ENCODE measurements at regions not wholly inside any gene's neighbourhood (a gene's known extent, or its start where the extent isn't known, plus 50 kb on each side); places are given as distances from the start of the nearest gene placed in this dataset.

- Histone ChIP-seq H4K20me1 (replicated peaks in 1 of 2; ENCODE audit: control insufficient read depth in 1 of 2, insufficient read depth in 2 of 2, low read length in 2 of 2) (no peaks in the 10 kb centered on the region), H4K8ac (ENCODE audit: extremely low read depth, insufficient read depth, low read length) (no peak overlapping the region), H2BK120ac (replicated peaks; ENCODE audit: low read depth, low read length) (no peak overlapping the region), H2BK20ac (ENCODE audit: low read length) (no peak overlapping the region), H2BK5ac (ENCODE audit: low read depth, low read length) (no peak overlapping the region), H2BK15ac (ENCODE audit: low read length) (no peak overlapping the region), H3K4me1 (replicated peaks in 1 of 4; ENCODE audit: control insufficient read depth in 3 of 4, insufficient read depth in 4 of 4, low read length in 3 of 4) (no peaks in the 10 kb centered on the region), H3K4me3 (ENCODE audit: extremely low read depth in 1 of 4, insufficient read depth in 2 of 4, low read depth in 3 of 4, low read length in 4 of 4) (no peak overlapping the region), H3K18ac (ENCODE audit: extremely low read depth, low read length) (no peak overlapping the region), H3K27me3 (replicated peaks in 1 of 4; ENCODE audit: control insufficient read depth in 3 of 4, extremely low read depth in 1 of 4, insufficient read depth in 3 of 4, low read length in 3 of 4) (no peaks in the 10 kb centered on the region), H3K23me2 (ENCODE audit: low read depth, low read length) (no peaks in the 10 kb centered on the region), H3K36me3 (ENCODE audit: control insufficient read depth in 2 of 4, insufficient read depth in 4 of 4, low read length in 3 of 4) (no peaks in the 10 kb centered on the region), H3K23ac (ENCODE audit: insufficient read length) (no peak overlapping the region), H3K9ac (replicated peaks in 1 of 4; ENCODE audit: extremely low read depth in 1 of 4, low read depth in 3 of 4, low read length in 3 of 4) (no peak overlapping the region), H3K14ac (ENCODE audit: insufficient read length) (no peak overlapping the region), H3K27ac (ENCODE audit: low read depth, low read length) (no peak overlapping the region), H4K91ac (replicated peaks; ENCODE audit: insufficient read length, low read length) (no peak overlapping the region), H3K56ac (replicated peaks; ENCODE audit: insufficient read length, low read depth, low read length) (no peak overlapping the region), H2AK5ac (ENCODE audit: low read depth, low read length) (no peak overlapping the region), H2AFZ (ENCODE audit: low read length) (no peak overlapping the region), H2BK12ac (ENCODE audit: low read depth, low read length) (no peak overlapping the region), H4K5ac (ENCODE audit: insufficient read length, low read depth, low read length) (no peak overlapping the region), H3K9me3 (ENCODE audit: insufficient read depth in 2 of 2, low read depth in 1 of 2, low read length in 1 of 2) (no peaks in the 10 kb centered on the region), H3K79me2 (ENCODE audit: control insufficient read depth in 1 of 2, insufficient read depth in 2 of 2, low read length in 2 of 2) (no peaks in the 10 kb centered on the region), H3K4me2 (ENCODE audit: insufficient read depth in 1 of 2, low read depth in 2 of 2, low read length in 2 of 2) (no peak overlapping the region), H3K79me1 (ENCODE audit: low read depth, low read length) (no peaks in the 10 kb centered on the region), H3K4ac (replicated peaks; ENCODE audit: insufficient read length, low read depth, low read length) (no peak overlapping the region)
- 97% methylated on average over 3 of the region's 4 CpGs; no CpG with 5 or more reads in 1 of the 2 experiments for WGBS, 2 experiments (ENCODE audit: extremely low coverage in 1 of 2, insufficient coverage in 1 of 2, insufficient read length in 1 of 2, insufficient replicate concordance in 2 of 2, low coverage in 1 of 2, low lambda C conversion rate in 2 of 2, missing lambda C conversion rate in 1 of 2)
- ChIA-PET CTCF (ENCODE audit: partially characterized antibody) (no interaction called here), POLR2A (ENCODE audit: partially characterized antibody) (interaction anchor here (0.5 kb wide), 1 partner anchor 20 kb away, joined by 3 read pairs; no protein-coding TSS in a partner anchor)
- DNase-seq (ENCODE audit: low read depth in 1 of 2, low spot score in 2 of 2) (no peak), FAIRE-seq (no peak)
- TF ChIP-seq NRF1 (IDR thresholded peaks at IDR 0.05; ENCODE audit: low read depth, low read length) (no peak), NANOG (IDR thresholded peaks at IDR 0.05; ENCODE audit: insufficient read depth, low read depth, low read length, poor library complexity, severe bottlenecking) (no peak), HDAC6 (IDR thresholded peaks at IDR 0.05; ENCODE audit: low read depth, low read length) (no peak), PHF8 (conservative IDR thresholded peaks at IDR 0.05; ENCODE audit: low read depth, low read length) (no peak), GTF2F1 (IDR thresholded peaks at IDR 0.05; ENCODE audit: borderline replicate concordance, low read depth, low read length) (no peak), GABPA (IDR thresholded peaks at IDR 0.05; ENCODE audit: borderline replicate concordance, insufficient read depth, low read length) (no peak), SIN3A (conservative IDR thresholded peaks at IDR 0.05 in 1 of 2, IDR thresholded peaks at IDR 0.05 in 1 of 2; ENCODE audit: low read depth in 1 of 2, low read length in 2 of 2) (no peak), E2F6 (IDR thresholded peaks at IDR 0.05) (no peak), TEAD4 (IDR thresholded peaks at IDR 0.05; ENCODE audit: low read depth, low read length) (no peak), CHD2 (IDR thresholded peaks at IDR 0.05; ENCODE audit: low read length) (no peak)
Observed at GRCh38 chrY:7468951-7469745, 557.6 kb upstream of the AMELY start.

All from H1 (cell line).